ENCODE measurements at regions not wholly inside any gene's neighbourhood (a gene's known extent, or its start where the extent isn't known, plus 50 kb on each side); places are given as distances from the start of the nearest gene placed in this dataset.

DNA sequence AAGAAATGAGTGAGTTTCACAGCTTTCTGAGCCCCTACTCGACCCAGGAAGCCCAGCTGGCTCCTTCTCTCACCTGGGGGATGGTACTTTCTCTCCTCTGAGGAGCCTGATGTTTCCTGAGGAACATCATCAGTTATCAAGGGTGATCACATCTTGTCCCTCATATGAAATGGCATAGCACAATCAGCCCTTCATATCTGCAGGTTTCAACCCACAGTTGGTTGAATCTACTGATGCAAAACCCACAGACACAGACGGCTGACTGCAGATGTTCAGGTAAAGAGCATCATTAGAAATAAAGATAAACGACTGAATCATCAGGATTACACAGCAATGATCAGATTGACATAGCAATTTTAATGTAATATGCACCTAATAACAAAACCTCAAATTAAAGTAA is 93.6 kb upstream of the OSTN start:
- TF ChIP-seq CTCF (IDR thresholded peaks at IDR 0.05) (no peak), EZH2 (IDR thresholded peaks at IDR 0.05; ENCODE audit: borderline replicate concordance, insufficient read depth, low read depth, low read length, poor library complexity, severe bottlenecking) (no peak)

Measured in B cell (primary cell).